Activated CD4-positive, CD25-positive, alpha-beta regulatory T cell treated with anti-CD3 and anti-CD28 coated beads, Interleukin-2, amount 50 U/mL, for 16 hours (primary cell): ENCODE measurements at regions not wholly inside any gene's neighbourhood (a gene's known extent, or its start where the extent isn't known, plus 50 kb on each side); places are given as distances from the start of the nearest gene placed in this dataset.
A peak's percentile ranks its signal among the peaks of the same experiment; 100 is the strongest.
"Not testable (repeated sequence)": the region's sequence is repeated elsewhere in the genome, so short reads cannot be mapped to it uniquely, and the experiment has no call there.

Experiments
- DNase-seq: peaks from one replicate; pipeline ENCODE4 v3.0.0-alpha.2; 2020; ENCODE audit warnings: low read depth, low spot score

GRCh38 chr6:26799903-26800633 lies 140.5 kb upstream of the ZNF322 start:
- not testable (repeated sequence) for DNase-seq

GRCh38 chr6:26803762-26804161 lies 144.2 kb upstream of the ZNF322 start:
- not testable (repeated sequence) for DNase-seq

GRCh38 chr6:26811486-26812116 lies 152.1 kb upstream of the ZNF322 start:
- not testable (repeated sequence) for DNase-seq

- DNase-seq, result not testable (repeated sequence)
These were observed 159.2 kb upstream of the ZNF322 start for GRCh38 chr6:26818640-26819225.

GRCh38 chr6:26827965-26828364 lies 168.4 kb upstream of the ZNF322 start:
- DNase-seq, result not testable (repeated sequence)

- not testable (repeated sequence) for DNase-seq
These were observed 169.9 kb upstream of the ZNF322 start for GRCh38 chr6:26829480-26829879.

GRCh38 chr6:26830992-26831391 lies 171.4 kb upstream of the ZNF322 start:
- DNase-seq, result not testable (repeated sequence)

GRCh38 chr6:26835707-26836106 lies 176.2 kb upstream of the ZNF322 start:
- DNase-seq, result not testable (repeated sequence)

GRCh38 chr6:26836657-26837056 lies 177.1 kb upstream of the ZNF322 start:
- DNase-seq, result not testable (repeated sequence)

- DNase-seq, result not testable (repeated sequence)
These were observed 185.3 kb upstream of the ZNF322 start for GRCh38 chr6:26844823-26845222.

- not testable (repeated sequence) for DNase-seq
These were observed 197.7 kb upstream of the ZNF322 start for GRCh38 chr6:26857289-26857688.

GRCh38 chr6:26859067-26859770 lies 199.7 kb upstream of the ZNF322 start:
- not testable (repeated sequence) for DNase-seq

- DNase-seq, result not testable (repeated sequence)
These were observed 200.2 kb upstream of the ZNF322 start for GRCh38 chr6:26859771-26860163.

- DNase-seq, result not testable (repeated sequence)
These were observed 202.4 kb upstream of the ZNF322 start for GRCh38 chr6:26861913-26862312.

- not testable (repeated sequence) for DNase-seq
These were observed 204.1 kb upstream of the ZNF322 start for GRCh38 chr6:26863641-26864040.

GRCh38 chr6:26898785-26899184 lies 239.2 kb upstream of the ZNF322 start:
- DNase-seq, result not testable (repeated sequence)

- not testable (repeated sequence) for DNase-seq
These were observed 264.7 kb upstream of the ZNF322 start for GRCh38 chr6:26924206-26924605.

- DNase-seq, result not testable (repeated sequence)
These were observed 268.6 kb upstream of the ZNF322 start for GRCh38 chr6:26928190-26928589.

- not testable (repeated sequence) for DNase-seq
These were observed 277.7 kb upstream of the ZNF322 start for GRCh38 chr6:26937258-26937657.

GRCh38 chr6:26951211-26951610 lies 291.7 kb upstream of the ZNF322 start:
- DNase-seq, result not testable (repeated sequence)

- DNase-seq, result peak; percentile 0
These were observed 291.4 kb upstream of the PRSS16 start for GRCh38 chr6:26956078-26956600.
